GM08714 (cell line): ENCODE measurements at regions not wholly inside any gene's neighbourhood (a gene's known extent, or its start where the extent isn't known, plus 50 kb on each side); places are given as distances from the start of the nearest gene placed in this dataset.

Source experiments
- H3K4me3 ChIP-seq: fragments of 200-500 bp; sonication (Bioruptor generic); 2 replicates; pipeline ENCODE4 v1.5.1; 2014; ENCODE audit warnings: mild to moderate bottlenecking, low read length, inconsistent platforms
- ZNF274 ChIP-seq: IDR thresholded peaks from 2 replicates; pipeline ENCODE4 v1.6.1; 2012; ENCODE audit warnings: mild to moderate bottlenecking, low read depth, low read length

DNA sequence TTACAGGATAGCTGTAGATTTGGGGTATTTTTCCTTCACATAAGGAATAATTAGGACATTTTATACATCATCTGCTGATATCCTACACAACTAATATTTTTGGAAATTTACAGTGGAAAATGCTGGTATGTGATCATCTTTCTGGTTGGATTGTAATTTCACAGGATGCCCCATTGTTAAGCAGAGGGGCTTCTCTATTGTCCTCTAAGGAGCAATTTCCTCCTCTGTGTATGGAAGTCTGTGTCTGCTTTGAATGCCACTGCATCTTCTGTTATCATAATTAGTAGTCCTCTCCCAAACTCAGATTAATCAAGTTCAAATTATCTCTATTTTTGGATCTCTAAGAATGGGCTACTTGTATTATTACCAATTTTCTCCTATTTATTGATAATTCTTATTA, 988.1 kb upstream of the B3GALT2 start:
- no peak for TF ChIP-seq ZNF274
- no peak overlapping the region for H3K4me3 ChIP-seq

DNA sequence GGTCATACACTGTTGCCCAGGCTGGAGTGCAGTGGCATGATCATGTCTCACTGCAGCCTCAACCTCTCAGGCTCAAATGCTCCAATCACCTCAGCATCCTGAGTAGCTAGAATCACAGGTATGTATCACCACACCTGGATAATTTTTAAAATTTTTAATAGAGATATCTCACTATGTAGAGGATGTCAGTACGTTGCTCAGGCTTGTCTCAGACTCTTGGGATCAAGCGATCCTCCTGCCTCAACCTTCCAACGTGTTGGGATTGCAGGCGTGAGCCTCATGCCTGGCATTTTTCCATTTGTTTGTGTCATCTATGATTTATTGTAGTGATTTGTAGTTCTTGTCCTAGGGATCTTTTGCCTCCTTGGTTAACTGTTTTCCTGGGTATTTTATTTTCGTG, 985.2 kb upstream of the B3GALT2 start:
- no peak overlapping the region for H3K4me3 ChIP-seq
- no peak for TF ChIP-seq ZNF274

DNA sequence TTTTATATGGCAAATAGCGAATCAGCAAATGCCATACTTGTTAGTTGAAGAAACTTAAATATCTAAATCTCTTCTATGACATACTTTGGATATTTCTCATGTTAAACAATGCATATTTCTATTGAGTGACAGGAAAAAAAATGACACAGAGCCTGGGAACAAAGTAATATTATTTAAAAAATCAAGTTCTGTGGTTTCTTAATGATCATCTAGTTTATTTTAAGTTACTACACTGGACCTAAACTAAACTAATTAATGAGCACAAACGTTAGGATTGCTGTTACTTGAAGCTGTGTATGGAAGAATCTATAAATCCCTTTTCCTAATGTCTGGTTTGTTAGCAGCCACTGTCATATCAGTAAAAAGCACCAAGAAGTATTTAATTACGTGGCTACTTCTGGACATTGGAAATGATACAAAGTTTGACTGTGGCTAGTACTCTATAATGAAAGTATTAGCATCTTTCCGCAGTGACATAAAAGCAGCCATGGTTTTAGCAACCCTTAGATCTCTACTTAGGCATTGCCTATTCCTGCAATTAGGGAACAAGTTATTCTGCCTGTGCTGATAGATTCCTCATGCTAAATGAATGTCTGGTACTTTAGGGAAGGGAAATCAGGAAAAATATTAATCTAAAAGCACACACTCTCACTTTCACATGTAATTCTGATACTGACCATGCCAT, 981.7 kb upstream of the B3GALT2 start:
- TF ChIP-seq ZNF274: no peak
- H3K4me3 ChIP-seq: no peak overlapping the region

- no peak overlapping the region for H3K4me3 ChIP-seq
- no peak for TF ChIP-seq ZNF274
Observed at GRCh38 chr1:194164755-194165154, 978.3 kb upstream of the B3GALT2 start.

DNA sequence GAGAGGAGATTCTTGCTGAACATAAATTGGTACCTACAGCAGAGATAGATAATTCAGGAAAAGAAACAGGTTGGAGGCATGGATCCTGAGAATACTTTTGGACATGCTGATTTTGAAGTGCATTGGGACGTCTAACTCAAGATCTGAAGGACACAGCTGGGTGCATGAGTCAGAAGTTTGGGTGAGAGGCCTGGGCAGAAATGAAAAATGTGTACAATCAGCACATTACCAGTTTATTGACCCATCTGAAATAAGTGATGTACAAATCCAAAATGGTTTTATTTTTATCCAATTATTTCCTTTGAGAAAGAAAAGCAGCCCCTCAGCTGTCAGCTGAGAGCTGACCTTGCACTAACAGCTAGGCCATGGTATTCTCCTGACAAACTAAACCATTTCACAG, 975.2 kb upstream of the B3GALT2 start:
- H3K4me3 ChIP-seq: no peak overlapping the region
- no peak for TF ChIP-seq ZNF274

DNA sequence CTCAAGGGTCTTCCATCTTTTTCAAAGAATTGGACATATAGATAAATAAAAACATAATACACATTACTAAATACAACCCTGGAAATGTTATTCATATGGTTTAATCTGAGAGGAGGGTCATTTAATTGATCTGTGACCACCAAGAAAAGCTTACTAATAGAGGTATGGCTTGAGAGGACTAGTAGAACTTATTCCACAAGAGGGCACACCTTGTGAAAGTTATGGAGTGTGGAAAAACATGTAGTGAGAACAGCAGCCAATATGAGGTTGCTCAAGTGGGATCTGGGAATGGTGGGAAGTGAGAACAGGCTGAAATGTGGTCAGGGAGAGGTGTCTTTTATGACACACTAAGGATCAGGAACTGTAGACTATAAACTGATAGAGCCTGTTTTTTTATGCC, 973.5 kb upstream of the B3GALT2 start:
- no peak for TF ChIP-seq ZNF274
- H3K4me3 ChIP-seq: no peak overlapping the region

GRCh38 chr1:194155962-194156361, 969.5 kb upstream of the B3GALT2 start:
- TF ChIP-seq ZNF274: no peak
- H3K4me3 ChIP-seq: no peak overlapping the region

DNA sequence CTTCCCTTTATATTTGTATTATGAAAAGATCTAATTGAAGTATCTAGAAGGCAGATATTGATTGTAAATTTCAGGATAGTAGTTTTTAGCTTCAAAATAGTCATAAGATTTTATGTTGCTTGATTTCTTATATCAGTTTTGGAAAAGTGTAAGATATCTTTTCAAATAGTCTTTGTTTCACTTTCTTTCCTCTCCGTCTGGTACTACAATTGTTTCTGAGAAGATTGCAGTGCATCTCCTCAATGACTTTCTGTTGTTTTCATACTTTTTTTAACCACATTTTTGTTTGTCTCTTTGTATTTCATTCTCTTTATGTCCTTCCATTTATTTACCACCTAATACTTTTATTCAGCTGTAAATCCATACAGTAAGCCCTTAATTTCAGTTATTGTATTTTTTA, 964.6 kb upstream of the B3GALT2 start:
- no peak for TF ChIP-seq ZNF274
- H3K4me3 ChIP-seq: no peak overlapping the region

DNA sequence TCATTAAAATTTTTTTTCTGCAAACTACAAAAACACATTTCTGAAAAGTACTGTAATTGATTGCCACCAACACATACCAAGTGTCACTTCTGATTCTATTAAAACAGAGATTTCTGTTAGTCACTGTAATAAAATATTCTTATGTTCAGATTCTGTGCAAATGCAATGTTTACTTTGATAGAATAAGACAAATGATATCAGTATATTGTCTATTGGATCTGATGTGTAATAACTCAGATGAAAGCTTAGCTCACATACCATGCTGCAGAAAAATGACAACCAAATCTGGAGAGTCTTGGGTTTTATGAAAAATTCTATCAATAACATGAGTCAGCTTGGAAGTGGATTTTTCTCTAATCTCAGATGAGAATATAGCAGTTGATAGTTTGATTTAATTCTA, 963.8 kb upstream of the B3GALT2 start:
- no peak overlapping the region for H3K4me3 ChIP-seq
- TF ChIP-seq ZNF274: no peak

DNA sequence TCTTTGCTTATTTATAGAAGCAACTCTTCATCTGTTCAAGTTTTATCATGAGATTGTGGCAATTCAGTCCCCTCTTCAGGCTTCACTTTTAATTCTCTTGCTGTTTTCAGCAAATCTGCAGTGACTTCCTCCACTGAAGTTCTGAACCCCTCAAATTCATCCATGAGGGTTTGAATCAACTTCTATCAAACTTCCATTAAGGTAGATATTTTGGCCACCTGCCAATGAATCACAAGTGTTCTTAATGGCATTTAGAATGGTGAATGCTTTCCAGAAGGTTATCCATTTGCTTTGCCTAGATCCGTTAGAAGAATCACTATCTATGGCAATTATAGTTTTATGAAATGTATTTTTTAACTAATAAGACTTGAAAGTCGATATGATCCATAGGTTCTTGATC, 946.7 kb upstream of the B3GALT2 start:
- no peak overlapping the region for H3K4me3 ChIP-seq
- TF ChIP-seq ZNF274: no peak

- no peak overlapping the region for H3K4me3 ChIP-seq
- TF ChIP-seq ZNF274: no peak
Observed at GRCh38 chr1:194118086-194118485, 931.7 kb upstream of the B3GALT2 start.

DNA sequence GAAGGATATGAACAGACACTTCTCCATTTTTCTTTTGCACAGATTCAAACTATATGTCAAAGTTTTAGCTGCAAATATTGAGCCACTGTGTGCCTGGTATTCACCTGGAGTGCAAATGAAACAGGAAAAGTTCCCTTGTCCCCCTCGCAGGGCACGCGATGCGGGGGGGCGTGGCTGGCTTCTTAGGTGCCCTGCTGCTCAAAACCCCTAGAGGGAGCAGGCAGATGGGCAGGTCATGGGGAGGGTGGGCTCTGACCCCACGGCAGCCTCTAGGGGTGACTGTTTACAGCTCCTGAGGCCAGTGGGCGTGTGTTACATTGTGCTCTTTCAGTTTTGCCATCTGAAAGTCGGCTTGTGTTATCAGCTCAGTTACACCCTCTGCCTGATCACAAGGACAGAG, 931.2 kb upstream of the B3GALT2 start:
- H3K4me3 ChIP-seq: no peak overlapping the region
- TF ChIP-seq ZNF274: no peak

- H3K4me3 ChIP-seq: no peak overlapping the region
- TF ChIP-seq ZNF274: no peak
Observed at GRCh38 chr1:194114288-194114687, 927.9 kb upstream of the B3GALT2 start.

DNA sequence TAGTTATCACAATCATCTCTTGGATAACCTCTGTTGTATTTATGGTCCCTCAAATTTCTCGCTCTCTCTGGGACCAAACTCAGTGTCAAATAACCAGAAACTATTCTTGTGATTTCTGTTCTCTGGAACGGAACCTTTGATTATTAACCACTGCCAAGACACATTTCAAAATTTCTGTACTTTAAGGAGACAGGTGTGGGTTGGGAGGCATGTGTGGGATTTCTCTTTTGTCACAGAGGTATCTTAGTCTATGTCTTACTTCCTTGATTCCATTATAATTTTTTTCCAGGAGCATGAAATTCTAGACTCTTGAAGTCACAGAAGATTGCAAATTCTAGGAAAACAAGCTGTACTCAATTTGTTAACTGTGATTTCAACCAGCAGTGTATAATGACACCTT, 919.0 kb upstream of the B3GALT2 start:
- no peak for TF ChIP-seq ZNF274
- H3K4me3 ChIP-seq: no peak overlapping the region

DNA sequence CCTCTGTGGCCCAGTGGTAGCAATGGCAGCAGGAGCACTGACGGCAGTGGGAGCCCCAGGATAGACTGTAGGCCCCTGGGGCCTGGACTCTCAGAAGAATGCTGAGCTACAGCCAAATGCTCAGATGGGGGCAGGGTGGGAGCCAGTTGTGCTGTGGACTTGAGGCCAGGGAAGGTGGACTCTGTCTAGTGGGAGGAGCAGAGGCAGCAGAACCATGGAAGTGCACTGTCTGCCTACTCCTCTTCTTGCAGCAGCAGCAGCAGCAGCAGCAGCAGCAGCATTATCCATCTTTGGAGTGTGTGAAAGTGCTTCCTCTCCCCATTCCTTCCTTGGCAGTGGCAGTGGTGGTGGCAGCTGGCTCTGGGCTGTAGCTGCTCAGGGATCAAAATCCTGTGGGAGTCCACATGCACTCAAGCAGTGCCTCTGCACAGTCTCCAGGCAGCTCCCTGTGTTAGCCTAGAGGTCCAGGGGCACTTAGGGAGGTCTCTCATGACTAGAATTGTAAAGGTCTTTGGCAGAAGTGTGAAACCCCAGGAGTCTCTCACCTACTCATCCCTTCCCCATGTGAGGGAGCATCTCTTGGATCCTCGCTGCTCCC, 917.9 kb upstream of the B3GALT2 start:
- no peak for TF ChIP-seq ZNF274
- H3K4me3 ChIP-seq: no peak overlapping the region
